T-helper 2 cell (primary cell): ENCODE measurements at regions not wholly inside any gene's neighbourhood (a gene's known extent, or its start where the extent isn't known, plus 50 kb on each side); places are given as distances from the start of the nearest gene placed in this dataset.

Source experiments
- DNase-seq, 5 experiments: peaks; one replicate each; pipeline versions ENCODE4 v3.0.0 to v3.0.0-alpha.2; 2012 to 2022

DNA sequence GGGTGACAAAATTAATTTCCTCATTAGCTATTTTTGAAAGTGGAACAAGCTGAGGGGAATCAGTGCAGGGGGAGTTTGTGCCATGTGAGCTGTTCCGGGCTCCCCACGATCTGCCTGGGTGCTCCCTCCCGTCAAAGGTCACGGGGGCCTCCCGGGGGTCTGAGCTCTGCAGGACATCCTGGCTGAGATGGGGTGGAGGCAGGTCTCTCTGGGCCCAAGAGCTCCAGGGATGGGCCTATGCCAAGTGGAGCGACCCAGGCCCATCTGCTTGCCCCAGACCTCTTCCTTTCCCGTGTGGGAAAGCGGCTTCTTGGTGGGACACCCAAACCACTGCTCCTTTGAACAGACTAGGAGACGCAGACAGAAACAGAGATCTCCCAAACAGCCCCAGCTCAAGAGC is 143.3 kb upstream of the ID2 start:
- DNase-seq = no peak

DNA sequence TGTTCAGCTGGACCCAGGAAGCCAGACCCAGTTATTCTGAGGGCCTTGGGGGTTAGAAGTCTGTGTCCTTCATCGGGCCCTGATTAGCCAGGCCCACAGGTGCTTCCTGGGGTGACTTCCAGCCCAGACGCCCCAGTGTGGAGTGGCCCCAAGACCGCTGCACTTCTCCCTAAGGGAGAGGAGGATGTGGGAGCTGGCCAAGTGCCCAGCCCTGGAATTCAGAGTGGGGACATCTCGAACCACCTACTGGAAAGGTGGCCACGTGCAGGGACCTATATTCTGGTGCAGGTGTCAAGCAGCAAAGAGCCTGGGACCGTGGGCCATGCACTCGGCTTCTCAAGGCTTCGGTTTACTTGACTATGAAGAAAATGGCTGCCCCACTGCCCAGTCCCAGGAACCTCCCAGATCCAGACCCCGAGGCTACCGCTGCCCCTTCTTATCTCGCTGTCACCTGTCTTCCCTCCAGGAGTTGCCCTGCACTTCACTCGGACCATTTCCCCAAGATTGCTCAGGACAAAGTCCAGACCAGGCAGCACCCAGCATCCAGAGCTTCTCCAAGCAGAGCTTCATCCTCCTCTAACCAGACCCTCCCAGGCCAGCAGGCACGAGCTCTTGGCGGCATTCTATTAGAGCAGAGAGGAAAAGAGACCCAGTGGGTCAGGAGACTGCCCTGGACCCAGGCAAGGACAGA is 142.8 kb upstream of the ID2 start:
- DNase-seq = no peak

GRCh38 chr2:8539743-8540551 is 141.9 kb upstream of the ID2 start:
- DNase-seq = no peak

GRCh38 chr2:8540552-8541055 is 141.3 kb upstream of the ID2 start:
- DNase-seq = no peak

GRCh38 chr2:8541223-8541622 is 140.6 kb upstream of the ID2 start:
- peak in 1 of 5 experiments; percentile 68 for DNase-seq

DNA sequence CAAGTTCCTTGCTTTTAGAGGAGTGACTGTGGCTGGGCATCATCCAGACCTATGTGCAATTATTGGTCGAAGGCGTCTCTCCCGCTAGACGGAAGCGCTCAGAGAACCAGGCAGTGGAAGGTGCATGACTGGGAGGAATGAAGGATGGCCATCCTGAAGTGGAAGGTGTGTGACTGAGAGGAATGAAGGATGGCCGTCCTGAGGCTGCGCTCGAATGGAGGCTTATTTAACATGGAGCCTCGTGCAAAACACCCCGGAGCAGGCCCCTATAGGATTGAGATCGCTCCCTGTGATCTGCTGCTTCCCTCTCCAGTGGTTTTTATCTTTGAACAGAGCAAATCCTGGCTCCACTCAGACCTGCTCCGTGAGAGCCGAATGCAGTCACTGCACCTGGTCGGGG is 140.2 kb upstream of the ID2 start:
- no peak for DNase-seq

DNA sequence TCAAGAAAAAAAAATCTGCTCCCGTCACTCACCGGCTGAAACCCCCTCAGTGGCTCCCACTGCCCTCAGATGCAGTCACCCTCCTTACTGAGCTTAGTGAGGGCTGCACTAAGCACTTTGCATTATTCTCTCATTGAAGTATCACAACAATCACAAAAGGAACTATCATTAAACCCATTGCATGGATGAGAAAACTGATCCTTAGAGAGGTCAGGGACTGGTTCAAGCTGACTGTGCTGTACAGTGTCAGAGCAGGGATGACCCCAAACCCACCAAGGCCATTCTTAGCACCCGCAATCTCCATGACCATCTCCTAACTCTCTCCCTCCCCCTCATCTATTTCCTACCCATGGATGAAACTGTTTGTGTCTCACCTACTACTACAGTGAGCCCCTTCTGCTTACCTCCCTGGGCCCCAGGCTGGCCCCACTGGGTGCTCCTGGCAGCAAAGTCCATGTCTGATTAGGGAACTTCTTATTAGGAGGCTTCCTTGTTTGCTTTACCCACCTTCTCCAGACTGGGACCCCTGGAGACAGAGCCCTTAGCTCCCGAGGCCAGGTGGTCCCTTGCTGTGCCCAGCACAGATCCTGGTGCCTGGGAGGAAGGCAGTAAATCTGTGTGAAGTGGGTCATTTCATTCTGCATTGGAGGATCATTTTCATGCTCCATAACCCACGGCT is 139.3 kb upstream of the ID2 start:
- no peak for DNase-seq

GRCh38 chr2:8543060-8543382 is 138.8 kb upstream of the ID2 start:
- no peak for DNase-seq

DNA sequence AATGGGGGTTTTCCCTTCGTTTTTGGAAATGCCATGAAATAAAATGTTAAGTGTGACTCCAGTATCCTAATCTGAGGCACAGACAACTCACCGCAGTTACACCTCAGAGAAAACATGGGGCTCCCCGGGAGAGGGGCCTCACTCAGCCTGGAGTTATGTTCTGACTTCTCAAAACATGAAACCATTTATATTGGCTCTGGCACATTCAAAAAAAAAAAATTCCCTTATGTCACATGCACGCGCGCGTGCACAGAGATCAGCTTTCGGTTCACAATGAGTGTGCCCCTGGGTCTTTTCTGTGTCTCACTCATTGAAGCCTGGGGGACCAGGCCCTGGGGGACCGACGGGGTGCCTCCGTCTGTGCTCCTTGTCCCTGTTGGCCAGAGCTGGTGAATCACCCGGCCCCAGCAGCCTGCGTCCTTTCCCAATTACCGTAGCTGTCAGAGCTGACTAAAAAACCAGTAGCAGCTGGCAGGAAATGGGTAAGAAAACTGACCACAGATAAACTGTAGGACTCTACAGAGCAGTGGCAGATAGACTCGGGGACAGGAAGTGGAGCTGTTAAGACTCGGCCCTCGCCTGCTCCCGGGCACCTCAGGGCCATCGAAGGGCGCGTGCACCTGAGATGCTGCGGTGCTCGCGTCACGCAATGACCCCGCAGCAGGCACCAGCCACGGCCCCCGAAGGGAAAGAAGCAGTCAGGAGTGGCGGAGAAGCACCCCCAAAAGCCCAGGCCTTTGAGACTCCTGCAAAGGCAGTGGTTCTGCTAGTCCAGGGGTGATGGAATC is 138.3 kb upstream of the ID2 start:
- peak in 3 of 5 experiments; percentile 40 to 91 (median 72) for DNase-seq

DNA sequence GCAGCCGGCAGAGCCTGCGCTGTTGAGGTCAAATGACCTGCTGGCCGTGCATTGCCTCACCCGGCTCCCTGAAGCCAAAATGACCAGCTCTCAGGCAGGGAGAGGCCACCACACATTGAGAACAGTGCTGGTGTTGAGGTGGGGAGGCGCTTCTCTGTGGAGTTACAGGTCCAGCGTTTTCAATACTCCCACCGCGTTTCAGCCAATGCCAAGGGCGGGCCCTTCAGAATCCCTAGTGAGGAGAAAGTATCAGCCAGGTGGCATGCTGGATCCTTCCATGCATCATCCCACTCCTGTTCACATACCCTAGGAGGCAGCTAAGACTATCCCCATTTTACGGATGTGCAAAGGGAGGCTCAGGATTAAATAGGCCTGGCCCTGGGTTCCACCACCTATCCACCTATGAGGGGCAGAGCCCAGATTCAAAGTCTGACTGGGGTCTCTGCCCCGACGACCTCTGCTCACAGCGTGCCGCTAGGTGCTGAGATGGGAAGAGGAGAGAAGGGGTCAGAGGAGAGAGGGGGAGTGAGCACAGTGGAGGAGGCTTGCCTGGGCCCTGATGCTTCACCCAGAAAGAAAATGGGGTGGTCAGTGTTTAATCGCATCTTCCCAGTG is 137.6 kb upstream of the ID2 start:
- DNase-seq = no peak

DNA sequence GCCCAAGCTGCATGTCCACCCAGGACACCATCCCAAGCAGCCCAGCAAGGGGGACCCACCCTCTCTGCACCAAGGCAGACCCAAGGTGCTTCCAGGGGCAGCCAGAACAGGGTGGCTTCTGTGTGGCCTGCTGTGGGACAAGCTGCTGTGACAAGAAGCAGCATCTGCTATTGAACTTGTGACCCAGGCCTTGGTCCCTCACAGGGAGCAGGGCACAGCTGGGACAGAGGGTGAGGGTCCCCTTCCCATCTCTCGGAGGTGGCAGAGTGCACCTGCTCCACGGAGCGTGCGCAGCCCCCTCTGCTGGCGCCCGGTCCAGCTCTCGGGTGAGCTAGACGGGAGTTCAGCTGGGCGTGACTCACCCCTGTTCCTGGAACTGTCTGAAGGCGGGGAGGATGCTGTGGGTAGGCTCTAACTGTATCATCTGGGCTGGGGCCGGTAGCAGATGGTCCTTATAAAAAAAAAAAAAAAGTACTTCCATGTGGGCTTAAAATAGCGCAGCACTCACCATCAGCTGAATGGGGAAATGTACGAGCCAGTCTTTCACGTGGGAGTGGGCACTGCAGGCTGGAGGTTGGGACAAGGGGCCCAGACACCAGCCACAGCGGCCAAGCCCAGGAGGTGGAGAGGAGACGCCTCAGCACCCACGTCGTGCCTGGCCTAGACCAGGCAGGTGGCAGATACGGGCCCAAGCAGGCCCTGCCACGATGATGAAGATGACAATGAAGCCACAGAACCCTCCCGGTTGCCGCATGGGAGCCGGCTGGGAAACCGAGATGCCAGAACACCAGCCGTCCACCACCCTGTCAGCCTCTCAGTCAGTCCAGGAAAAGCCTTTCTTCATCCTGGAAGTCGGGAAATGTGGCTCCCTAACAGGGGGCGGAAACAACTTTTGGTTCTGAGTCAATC is 136.8 kb upstream of the ID2 start:
- DNase-seq = peak; percentile 35 to 97 (median 75)

DNA sequence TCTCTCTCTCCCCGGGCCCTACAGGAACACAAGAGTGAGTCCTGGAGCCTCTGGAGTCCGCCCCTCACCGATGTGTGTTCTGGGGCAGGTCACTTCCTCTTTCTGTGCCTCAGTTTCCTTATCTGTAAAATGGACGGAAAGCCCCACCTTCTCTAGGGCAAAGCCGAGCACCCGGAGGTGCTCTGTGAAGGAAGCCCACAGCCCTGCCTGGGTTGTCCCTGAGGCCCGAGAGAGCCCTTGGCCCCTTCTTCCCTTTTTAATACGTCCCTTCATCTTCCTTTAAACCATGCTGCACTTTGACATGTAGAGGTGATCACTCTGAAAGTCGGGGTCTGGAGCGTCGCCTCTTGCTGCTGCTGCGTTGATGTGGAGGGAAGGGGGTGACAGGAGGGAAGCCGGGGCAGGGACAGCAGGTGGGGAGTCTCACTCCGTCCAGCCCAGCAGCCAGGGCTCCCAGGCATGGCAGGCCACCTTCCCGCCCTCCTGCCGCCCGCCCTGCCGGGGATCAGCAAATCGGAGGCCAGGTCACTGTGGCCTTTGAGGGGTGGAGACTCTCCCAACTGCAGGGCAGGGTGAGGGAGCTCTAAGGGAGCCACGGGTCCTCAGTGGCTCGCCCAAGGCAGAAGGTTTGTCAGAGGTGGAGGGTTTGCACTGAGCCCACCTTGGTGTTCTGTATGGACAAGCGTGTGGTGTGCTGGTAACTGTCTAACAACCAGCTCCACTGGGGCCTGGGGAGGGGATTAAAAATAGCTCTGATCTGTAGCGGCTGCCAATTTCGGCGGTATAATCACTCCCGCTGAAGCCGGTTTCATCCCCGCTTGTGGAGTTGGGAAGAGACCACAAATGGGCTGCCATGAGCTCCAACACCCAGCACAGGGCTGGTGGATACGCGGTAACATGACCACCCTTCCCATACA is 135.9 kb upstream of the ID2 start:
- DNase-seq = no peak

GRCh38 chr2:8546612-8547283 is 135.1 kb upstream of the ID2 start:
- DNase-seq = peak in 1 of 5 experiments; percentile 28

DNA sequence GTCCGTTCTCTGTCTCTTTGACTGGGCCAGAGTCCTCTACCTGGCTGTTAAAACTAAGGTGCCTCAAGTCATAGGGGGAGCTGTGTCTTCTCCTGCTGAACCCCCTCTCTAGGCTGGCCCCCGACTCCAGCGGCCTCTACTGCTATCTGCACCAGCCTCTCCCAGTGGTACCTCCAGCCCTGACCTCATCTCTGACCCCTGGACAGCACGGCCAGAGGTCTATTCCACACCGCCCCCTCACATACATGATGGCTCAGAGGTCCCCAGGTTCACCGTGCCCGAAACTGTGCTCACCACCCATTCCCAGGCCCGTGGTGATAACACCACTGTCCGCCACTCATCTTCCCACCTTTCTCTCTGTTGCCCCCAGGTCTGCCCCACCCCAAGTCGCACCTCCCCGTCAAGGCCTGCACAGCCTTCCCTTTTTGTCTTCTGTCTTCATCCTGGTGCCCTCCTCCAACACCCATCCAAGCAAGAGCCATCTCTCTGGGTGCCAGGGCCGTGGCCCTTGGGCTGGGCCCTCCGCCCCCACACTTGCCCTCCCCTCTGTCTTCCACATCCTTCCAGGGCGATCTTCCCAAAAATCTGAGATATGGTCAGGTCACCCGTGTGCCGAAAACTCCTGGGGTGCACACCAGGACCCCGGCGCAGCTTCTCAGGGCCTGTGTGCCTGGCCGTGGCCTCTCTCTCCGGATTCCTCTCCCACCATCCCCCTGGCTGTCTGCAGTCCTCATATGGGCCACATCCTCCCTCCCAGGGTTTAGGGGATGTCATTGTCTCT is 134.4 kb upstream of the ID2 start:
- no peak for DNase-seq

GRCh38 chr2:8548065-8548618 is 133.7 kb upstream of the ID2 start:
- DNase-seq = no peak

- no peak for DNase-seq
Observed at GRCh38 chr2:8548619-8549150, 133.2 kb upstream of the ID2 start.

GRCh38 chr2:8549273-8549922 is 132.5 kb upstream of the ID2 start:
- DNase-seq = no peak

GRCh38 chr2:8549942-8550341 is 131.9 kb upstream of the ID2 start:
- no peak for DNase-seq
